ENCODE measurements at regions not wholly inside any gene's neighbourhood (a gene's known extent, or its start where the extent isn't known, plus 50 kb on each side); places are given as distances from the start of the nearest gene placed in this dataset.

- 45% methylated on average over 4 of the region's 4 CpGs for WGBS (ENCODE audit: insufficient coverage, insufficient replicate concordance, low lambda C conversion rate, missing lambda C conversion rate)
- in situ Hi-C loops (cut with MboI) (no loop called here), intact Hi-C loops (cut with micrococcal nuclease; ENCODE audit: unreplicated experiment) (no loop called here)
- POLR2A ChIA-PET, result no interaction called here
- no peak overlapping the region for H3K9ac ChIP-seq (ENCODE audit: control insufficient read depth, insufficient read depth, low read length)
- H3K79me2 ChIP-seq (ENCODE audit: control insufficient read depth, insufficient read depth, low read length), result no peaks in the 10 kb centered on the region
- DNase-seq (ENCODE audit: low read depth, low spot score) (no peak), ATAC-seq (no peak), FAIRE-seq (no peak)
- CTCF ChIA-PET, result no interaction called here
- H3K27me3 ChIP-seq (replicated peaks in 1 of 2; ENCODE audit: control insufficient read depth in 2 of 2, insufficient read depth in 2 of 2, low read length in 1 of 2), result no peaks in the 10 kb centered on the region
- no peaks in the 10 kb centered on the region for H4K20me1 ChIP-seq (ENCODE audit: control insufficient read depth, insufficient read depth)
- TF ChIP-seq CBX5 (IDR thresholded peaks at IDR 0.05; ENCODE audit: low read depth), result no peak
- TF ChIP-seq ESRRA (IDR thresholded peaks at IDR 0.05; ENCODE audit: low read length), result no peak
- H3K36me3 ChIP-seq (ENCODE audit: control insufficient read depth in 2 of 2, insufficient read depth in 2 of 2, low read length in 1 of 2), result no peaks in the 10 kb centered on the region
- no peaks in the 10 kb centered on the region for H3K9me3 ChIP-seq (replicated peaks; ENCODE audit: control insufficient read depth, insufficient read depth, low read length)
- no peaks in the 10 kb centered on the region for H3K4me1 ChIP-seq (ENCODE audit: control insufficient read depth, insufficient read depth, low read length)
- no peak overlapping the region for H3K4me2 ChIP-seq (ENCODE audit: control insufficient read depth, insufficient read depth)
- RAD21 ChIA-PET (ENCODE audit: unreplicated experiment), result interaction anchor here (1.7 kb wide), 1 partner anchor 79 kb away, joined by 4 read pairs; no protein-coding TSS in a partner anchor
- SMC1A ChIA-PET (ENCODE audit: uncharacterized antibody, unreplicated experiment), result interaction anchor here (1.3 kb wide), 1 partner anchor 81 kb away, joined by 3 read pairs; no protein-coding TSS in a partner anchor
- BruUV-seq (replicated peaks), result no TSS peak
- no peak overlapping the region for H3K27ac ChIP-seq (ENCODE audit: control insufficient read depth, insufficient read depth)
- no peak overlapping the region for H3K4me3 ChIP-seq
- H2AFZ ChIP-seq (ENCODE audit: control insufficient read depth, low read depth, low read length), result no peak overlapping the region
Observed at GRCh38 chr5:102664616-102665335, 90.3 kb upstream of the PAM start.

DNA sequence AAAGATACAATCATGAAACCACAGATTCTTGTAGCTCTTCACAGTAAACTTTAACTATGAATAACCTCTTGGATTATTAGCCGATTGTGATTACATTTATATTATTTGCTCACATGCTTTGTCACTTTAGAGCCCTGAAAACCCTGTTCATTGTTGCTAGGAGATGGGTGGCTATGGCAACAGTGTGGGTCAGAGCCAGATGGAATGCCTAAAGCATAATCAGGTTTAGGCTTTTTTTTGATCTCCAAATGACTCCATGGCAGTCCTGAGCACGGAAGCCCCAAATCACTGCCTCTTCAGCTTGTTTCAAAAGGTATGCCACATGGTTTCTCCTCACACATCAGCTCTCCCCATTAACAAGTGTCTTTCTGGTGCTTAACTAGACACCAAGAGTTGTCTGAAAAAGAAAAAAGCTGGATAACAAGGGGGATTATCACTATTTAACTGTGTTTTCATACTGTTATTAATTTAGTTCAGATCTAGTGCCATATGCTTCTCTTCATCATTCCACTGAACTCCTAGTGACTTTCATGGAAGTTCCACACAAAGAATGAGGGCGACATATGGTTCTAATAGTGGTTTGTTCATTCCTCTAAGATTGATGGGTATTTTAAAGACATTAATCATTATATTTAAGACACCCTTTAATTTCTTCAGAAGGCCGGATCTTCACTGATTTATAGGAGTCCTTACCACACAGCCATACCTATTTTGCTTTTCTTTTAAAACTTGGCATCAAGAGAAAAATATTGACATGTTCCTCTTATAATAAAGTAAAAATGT is 88.8 kb upstream of the PAM start:
- Histone ChIP-seq H3K4me2 (ENCODE audit: control insufficient read depth, insufficient read depth) (no peak overlapping the region), H3K36me3 (ENCODE audit: control insufficient read depth in 2 of 2, insufficient read depth in 2 of 2, low read length in 1 of 2) (no peaks in the 10 kb centered on the region), H3K4me1 (ENCODE audit: control insufficient read depth, insufficient read depth, low read length) (no peaks in the 10 kb centered on the region), H3K27ac (ENCODE audit: control insufficient read depth, insufficient read depth) (no peak overlapping the region), H3K9me3 (replicated peaks; ENCODE audit: control insufficient read depth, insufficient read depth, low read length) (no peaks in the 10 kb centered on the region), H2AFZ (ENCODE audit: control insufficient read depth, low read depth, low read length) (no peak overlapping the region), H3K79me2 (ENCODE audit: control insufficient read depth, insufficient read depth, low read length) (no peaks in the 10 kb centered on the region), H4K20me1 (ENCODE audit: control insufficient read depth, insufficient read depth) (no peaks in the 10 kb centered on the region), H3K27me3 (replicated peaks in 1 of 2; ENCODE audit: control insufficient read depth in 2 of 2, insufficient read depth in 2 of 2, low read length in 1 of 2) (no peaks in the 10 kb centered on the region), H3K4me3 (no peak overlapping the region), H3K9ac (ENCODE audit: control insufficient read depth, insufficient read depth, low read length) (no peak overlapping the region)
- ChIA-PET POLR2A (no interaction called here), SMC1A (ENCODE audit: uncharacterized antibody, unreplicated experiment) (interaction anchor here (1.0 to 1.3 kb wide), 2 partner anchors 26 to 83 kb away, joined by 3 read pairs; no protein-coding TSS in a partner anchor), RAD21 (ENCODE audit: unreplicated experiment) (no interaction called here), CTCF (interaction anchor here (1.2 kb wide), 1 partner anchor 82 kb away, joined by 4 read pairs; no protein-coding TSS in a partner anchor)
- DNase-seq (ENCODE audit: low read depth, low spot score) (no peak), ATAC-seq (no peak), FAIRE-seq (no peak)
- in situ Hi-C loops (cut with MboI) (no loop called here), intact Hi-C loops (cut with micrococcal nuclease; ENCODE audit: unreplicated experiment) (no loop called here)
- WGBS (ENCODE audit: insufficient coverage, insufficient replicate concordance, low lambda C conversion rate, missing lambda C conversion rate), result 48% methylated on average over 4 of the region's 4 CpGs
- no TSS peak for BruUV-seq (replicated peaks)
- no peak for TF ChIP-seq SMAD1 (IDR thresholded peaks at IDR 0.05; ENCODE audit: low read depth, partially characterized antibody)
- no peak for TF ChIP-seq E4F1 (IDR thresholded peaks at IDR 0.05; ENCODE audit: borderline replicate concordance, partially characterized antibody)
- TF ChIP-seq HDAC2 (IDR thresholded peaks at IDR 0.05), result no peak
- TF ChIP-seq HCFC1 (IDR thresholded peaks at IDR 0.05; ENCODE audit: low read length), result no peak
- TF ChIP-seq PAX8 (IDR thresholded peaks at IDR 0.05), result no peak
- no peak for TF ChIP-seq ASH2L (IDR thresholded peaks at IDR 0.05; ENCODE audit: borderline replicate concordance, low read depth)
- no peak for TF ChIP-seq HDAC6 (IDR thresholded peaks at IDR 0.05; ENCODE audit: unreplicated experiment)
- no peak for TF ChIP-seq SUPT20H (IDR thresholded peaks at IDR 0.05; ENCODE audit: borderline replicate concordance, control insufficient read depth, low read depth, low read length)
- TF ChIP-seq GABPA (IDR thresholded peaks at IDR 0.05; ENCODE audit: low read depth), result no peak
- TF ChIP-seq JUNB (IDR thresholded peaks at IDR 0.05), result no peak
- no peak for TF ChIP-seq RAD21 (IDR thresholded peaks at IDR 0.05; ENCODE audit: insufficient read depth, low read depth, low read length)
- no peak for TF ChIP-seq ZSCAN29 (IDR thresholded peaks at IDR 0.05)
- TF ChIP-seq LARP7 (IDR thresholded peaks at IDR 0.05), result no peak
- TF ChIP-seq CHD2 (IDR thresholded peaks at IDR 0.05; ENCODE audit: borderline replicate concordance, low read depth, low read length), result no peak

All from GM12878 (cell line).